GM21447 (cell line): ENCODE measurements at regions not wholly inside any gene's neighbourhood (a gene's known extent, or its start where the extent isn't known, plus 50 kb on each side); places are given as distances from the start of the nearest gene placed in this dataset.
"Not testable (repeated sequence)": the region's sequence is repeated elsewhere in the genome, so short reads cannot be mapped to it uniquely, and the experiment has no call there.

Source experiments
- ATAC-seq: cut with Tn5 transposase; IDR thresholded peaks from one replicate; pipeline ENCODE4 v1.9.1; 2021; ENCODE audit not compliant: unreplicated experiment

DNA sequence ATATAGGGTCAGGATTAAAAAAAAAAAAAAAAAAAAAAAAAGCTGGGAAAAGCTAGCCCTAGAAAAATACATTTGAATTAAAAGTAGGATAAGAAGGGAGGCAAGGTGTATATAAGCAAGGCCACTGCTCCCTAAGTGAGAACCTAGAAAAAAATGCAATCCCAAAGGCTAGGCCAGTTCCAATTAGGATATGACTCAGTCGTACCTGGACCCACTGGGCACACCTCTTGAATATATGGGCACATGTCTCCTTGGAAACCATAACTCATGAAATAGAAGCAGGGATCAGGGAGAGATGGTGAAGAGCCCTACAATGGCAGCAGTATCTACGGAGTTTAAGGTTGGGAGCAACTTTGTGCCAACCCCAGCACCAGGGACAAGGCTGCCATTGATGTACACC is 314.1 kb upstream of the IL12A start:
- no peak for ATAC-seq

DNA sequence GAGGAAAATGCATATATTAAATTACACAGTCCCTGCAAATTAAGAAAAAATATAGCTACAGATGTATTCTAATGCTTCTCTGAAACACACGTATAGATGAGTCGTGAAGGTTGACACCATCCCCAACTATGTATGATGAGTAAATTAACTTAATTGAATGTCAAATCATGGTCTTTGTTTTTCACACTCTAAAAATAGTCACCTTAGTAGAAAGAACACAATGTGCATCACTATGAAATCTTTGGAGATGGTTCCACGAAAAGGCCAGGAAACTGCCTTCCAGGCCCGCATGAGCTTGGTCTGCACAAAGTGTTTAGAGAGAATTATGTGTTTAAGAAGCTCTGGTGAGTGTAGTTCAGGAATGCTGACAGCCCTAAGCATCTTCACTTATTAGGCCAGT is 313.4 kb upstream of the IL12A start:
- ATAC-seq, result no peak

DNA sequence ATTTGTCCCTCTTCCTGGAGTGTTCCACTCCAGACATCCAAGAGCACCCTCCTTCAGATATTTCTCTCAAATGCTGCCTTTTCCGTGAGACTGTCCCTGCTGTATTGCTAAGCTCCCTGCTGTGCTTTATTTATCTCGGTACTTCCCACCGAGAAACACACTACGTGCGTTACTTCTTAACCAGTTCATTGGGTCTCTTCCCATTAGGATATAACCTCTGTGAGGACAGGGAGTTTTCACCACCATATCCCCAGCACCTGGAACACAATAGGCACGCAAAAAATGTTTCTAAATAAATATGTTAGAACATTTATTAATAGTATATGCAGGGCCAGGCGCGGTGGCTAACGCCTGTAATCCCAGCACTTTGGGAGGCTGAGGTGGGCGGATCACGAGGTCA is 308.7 kb upstream of the IL12A start:
- no peak for ATAC-seq

GRCh38 chr3:159681717-159682116 is 306.9 kb upstream of the IL12A start:
- ATAC-seq, result not testable (repeated sequence)

DNA sequence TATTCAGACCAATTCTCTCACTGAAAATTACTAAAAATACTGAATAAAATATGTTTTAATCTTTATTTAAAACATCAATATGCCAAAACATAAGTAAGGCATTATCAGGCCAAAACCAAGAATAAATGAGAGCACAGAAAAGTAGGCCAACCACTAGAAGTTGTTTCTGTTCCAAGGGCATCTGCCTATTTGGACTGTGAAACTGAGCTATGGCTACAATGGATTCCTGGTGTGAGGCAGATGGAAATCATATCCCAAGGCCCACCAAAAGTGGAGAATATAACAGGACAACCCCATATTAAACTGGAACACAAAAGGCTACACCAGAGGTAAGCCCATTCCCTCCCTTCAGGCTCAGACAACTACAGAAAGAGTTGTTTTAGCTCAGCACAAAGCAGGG is 302.8 kb upstream of the IL12A start:
- ATAC-seq, result no peak

GRCh38 chr3:159693226-159693625 is 295.4 kb upstream of the IL12A start:
- ATAC-seq, result no peak

GRCh38 chr3:159711560-159712333 is 276.9 kb upstream of the IL12A start:
- no peak for ATAC-seq

DNA sequence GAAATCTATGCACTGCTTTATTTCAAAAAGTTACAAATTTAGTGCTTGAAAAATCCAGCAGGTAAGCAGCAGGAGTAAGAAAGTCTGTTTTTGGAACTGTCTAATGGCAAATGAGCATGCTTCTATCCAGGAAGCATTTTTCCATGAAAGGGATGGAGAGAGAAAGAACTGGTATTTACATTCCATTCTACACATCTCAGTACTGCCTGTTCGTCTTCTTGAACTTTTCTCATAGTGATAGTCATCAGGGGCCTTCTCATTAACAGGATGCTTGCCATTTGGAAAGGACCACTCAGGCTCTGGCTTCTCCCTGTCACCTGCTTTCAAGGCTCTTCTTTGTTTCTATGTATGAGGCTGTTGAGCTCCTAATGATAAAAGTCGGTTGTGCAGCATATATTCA is 267.3 kb upstream of the IL12A start:
- no peak for ATAC-seq

DNA sequence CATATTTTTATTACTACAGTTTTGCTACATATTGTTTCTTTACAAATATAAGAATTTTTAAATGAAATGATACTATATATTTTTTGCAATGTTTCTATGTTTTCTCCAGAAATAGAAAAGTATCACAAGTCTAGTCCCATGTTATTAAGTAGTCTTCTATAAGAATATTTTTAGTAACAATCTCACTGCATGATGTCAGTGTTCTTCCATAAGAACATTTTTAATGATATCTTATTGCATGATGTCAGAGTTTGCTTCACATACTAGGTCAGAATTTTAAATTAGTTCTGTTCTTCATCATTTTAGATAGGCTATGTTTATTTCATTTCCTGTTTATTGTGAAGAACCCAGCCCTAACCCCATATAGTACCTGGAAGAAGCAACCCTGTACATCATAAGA is 265.3 kb upstream of the IL12A start:
- ATAC-seq, result no peak

DNA sequence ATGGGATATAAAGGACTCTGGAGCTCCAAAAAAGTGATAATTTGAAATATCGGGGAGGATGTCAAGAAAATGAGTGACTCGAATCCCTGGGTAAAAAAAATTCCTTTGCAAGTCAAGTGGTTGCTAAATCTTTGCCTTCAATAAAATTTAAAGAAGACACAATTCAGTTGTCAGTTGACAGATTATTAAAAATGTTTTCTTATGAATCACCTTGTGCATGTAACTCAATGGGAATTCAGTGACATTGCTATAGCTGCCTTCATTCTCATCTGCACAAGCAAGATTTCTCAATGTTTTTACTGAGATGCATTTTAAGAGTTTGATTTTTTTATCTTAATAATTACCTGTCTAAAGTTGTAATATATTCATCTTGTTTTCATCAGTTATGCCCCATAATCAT is 264.0 kb upstream of the IL12A start:
- ATAC-seq, result no peak

DNA sequence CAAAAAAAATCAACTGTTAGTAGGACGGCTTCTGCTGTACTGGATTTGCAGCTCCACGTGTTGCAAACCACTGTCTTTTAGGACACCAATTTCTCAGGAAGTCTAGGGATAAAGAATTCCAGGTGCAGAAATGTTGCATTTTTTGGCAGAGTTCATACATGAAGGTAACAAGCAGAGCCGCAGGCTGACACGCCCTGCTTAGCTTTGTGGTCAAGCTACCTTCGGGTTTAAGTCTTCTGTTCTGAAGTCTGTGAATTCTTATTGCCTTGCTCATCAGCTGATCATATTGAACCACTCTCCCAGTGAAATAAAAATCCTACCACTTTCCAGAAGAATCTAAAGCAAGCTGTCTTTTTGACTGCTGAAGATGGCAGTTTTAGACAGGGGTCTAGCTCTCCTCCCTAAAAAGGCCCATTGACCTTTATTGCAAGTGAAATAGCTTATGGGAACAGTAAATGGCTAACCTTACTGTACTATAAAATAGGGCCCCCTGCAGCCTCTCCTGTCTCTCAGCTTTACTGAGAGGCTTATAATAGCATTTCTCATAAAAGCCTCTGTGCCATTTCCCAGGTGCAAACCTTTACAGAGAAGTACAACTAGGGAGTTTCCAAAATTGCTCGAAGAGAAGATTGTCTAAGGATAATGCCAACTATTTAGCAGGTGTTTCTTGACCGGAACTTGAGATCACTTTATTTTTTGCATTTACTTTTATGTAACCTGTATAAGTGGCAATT is 262.2 kb upstream of the IL12A start:
- no peak for ATAC-seq

DNA sequence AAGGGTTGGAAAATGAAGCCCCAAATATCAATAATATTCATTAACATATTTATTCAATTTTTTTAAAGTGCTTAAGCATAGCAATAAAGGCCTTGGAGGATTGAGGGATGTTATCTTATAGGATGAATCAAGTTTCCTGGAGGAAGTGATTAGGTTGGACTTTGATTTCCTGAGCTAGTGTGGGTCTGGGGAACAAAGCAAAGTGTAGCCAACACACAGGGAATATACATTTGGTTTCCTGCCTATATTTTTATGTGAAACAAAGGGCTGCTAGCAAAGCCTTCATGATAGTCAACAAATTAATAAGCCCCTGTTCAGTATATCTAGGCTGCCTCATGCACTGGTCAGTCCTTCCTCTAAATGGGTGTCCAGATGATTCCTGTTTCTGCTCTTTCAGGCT is 261.1 kb upstream of the IL12A start:
- ATAC-seq, result no peak

DNA sequence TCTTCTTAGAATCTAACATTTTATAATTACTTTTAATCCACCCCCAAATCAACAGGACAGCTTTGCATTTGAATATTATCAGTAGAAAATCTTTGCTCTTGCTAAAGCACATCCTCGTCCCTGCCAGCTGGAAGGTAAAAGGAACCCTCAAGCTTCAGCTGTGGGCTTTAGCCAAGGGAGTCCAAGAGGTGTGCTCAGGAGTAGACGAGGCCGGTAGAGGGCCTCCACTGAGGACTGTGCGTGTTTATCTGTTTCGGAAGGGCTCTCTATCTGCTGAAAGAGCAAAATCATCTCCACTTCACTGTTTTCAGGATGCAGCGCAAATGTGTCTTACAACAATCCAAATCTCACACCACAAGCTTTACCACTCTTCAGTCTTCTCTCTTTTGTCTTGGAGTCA is 257.4 kb upstream of the IL12A start:
- ATAC-seq, result no peak

DNA sequence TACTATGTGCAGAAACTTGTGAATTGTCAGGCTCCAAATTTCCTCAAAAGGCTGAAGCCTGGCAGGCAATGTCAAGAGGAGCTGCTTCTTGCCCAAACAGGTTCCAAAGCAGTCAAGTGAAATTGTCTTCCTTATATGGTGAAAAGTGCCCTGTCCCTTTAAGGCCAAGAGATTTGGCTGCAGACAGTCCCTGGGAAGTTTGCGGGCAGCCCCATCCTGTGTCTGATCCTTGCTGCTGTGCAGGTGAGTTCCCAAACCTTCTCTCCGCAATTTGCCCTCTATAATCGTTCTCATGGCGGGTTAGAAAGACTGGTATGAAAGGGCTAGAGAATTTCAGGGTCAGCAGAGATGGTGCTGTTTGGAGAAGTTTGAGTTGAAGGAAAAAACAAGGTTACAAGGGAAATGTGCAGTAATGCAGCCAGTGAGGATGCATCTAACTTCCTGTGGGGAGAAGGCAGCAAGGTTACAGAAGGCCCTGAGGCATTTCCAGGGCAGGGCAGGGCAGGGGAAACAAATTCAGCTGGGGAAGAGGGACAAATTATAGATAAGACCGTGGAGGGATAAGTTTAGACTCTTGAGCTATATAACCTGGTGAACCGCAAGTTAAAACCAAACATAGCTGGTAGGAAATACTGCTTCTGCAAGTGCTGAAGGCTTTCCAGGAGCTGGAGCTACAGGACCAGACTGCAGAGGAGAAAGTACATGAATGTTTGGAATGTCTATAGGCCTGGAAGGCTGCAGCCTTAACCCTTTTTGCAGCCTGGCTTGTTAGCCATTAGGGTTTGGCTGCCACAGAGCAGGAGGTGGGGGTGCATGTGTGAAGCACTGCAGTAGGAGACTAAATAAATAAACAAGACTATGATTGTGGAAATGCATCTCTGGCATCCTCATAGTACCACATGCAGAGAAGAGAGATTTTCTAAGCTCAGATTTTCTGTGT is 256.2 kb upstream of the IL12A start:
- ATAC-seq, result no peak

DNA sequence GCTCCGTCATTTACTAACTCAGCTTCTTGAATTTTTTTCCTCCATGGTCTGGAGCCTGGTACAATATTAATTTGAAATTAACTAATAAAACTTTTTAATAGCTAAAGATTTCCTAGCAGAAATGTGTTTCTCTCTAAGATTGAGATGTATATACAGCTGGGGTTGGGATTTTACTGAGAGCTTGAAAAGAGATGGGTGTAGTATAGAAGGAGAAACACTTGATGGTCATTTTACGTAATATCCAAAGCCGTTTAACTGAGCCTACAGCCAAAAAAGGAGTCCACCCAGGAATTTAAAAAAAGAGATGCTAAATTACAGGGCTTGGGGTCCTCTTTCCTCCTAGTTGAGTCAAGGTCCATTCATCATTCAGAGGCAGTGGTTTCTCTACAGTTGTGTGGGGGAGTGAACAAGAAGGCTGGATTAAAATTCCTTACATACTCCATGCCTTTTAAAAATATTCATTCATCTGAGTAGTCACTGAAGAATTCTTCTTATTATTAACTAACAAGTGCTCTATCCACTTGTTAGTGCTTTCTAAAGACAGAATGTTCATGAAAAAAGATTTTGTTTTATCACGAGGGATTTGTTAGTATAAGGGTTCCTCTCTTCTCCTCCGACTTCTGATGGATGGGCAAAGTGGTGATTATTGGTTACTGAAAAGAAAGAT is 255.3 kb upstream of the IL12A start:
- ATAC-seq, result no peak

DNA sequence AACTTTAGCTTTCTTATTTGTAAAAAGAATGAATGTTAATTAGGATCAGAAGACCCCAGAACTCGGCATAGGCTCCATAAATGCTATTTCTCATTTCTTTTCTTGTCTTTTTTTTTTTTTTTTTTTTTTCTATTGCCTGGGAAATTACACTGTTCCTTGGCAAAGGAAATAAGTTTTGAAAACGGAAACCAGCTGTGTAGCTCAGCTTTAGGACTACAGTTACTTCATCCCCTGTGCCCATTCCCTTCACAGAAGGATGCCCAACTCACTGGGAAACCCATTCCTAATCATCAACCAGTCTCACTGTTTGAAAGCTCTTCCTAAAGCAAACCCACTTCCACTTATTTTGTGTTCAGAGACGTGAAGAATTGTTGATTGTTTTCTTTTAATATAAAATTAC is 254.0 kb upstream of the IL12A start:
- no peak for ATAC-seq

DNA sequence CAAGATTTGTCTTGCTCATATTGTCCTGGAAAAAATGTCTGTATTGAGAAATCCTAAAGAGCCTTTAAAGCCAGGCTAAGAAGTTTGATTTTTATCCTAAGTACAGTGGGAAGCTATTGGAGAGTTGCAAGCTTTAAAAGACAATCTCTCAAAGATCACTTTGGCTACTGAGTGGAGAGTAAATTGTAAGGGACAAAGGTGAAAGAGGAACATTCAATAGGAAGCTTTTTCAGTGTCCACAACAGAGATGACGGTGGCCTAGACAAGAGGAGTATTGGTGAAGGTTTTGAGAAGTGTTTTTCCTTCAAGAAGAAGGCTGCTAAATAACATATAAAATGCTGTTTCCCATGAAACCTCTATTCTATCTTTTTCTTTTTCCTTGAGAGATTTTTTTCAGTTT is 249.5 kb upstream of the IL12A start:
- no peak for ATAC-seq

DNA sequence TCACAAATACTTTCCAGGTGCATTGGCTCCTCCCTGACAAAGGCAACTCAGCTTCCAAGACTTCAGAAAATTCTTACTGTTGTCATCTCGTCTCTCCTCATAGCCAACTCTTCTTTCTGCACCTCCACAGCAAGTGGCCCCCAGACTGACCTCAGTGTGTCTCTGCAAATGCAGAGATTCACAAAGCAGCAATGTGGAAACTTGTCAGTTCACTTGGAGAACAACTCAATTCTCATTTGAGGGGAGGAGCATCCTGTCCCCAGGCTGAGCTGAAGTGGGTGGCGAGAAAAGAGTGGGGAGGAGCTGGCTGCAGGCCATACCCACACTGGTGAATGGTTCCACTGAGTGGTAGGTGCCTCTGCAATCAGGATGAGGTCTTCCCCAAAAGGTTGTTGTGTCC is 248.7 kb upstream of the IL12A start:
- no peak for ATAC-seq

DNA sequence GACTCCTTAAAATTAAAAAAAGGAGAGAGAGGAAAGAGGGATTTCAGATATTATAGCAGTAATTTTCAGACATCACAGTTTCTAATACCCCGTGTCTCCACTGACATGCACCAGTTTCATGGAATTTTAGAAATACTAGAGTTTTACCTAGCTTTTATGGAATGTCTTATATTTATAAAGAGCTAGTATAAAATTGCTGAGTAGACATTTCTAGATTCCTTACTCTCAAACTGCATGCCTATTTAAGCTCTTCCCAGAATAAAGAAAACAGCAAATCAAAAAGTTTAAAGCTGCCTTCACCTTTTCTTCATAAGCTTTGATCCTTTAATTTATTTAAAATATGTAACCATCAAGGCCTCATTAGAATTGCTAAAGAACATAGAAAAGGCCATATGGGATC is 247.4 kb upstream of the IL12A start:
- no peak for ATAC-seq

GRCh38 chr3:159748425-159748824 is 240.2 kb upstream of the IL12A start:
- no peak for ATAC-seq

- ATAC-seq, result no peak
Measured at GRCh38 chr3:159749406-159749805, 239.2 kb upstream of the IL12A start.
